Suppressor macrophage treated with lipopolysaccharide for 4 hours (primary cell): ENCODE measurements at regions not wholly inside any gene's neighbourhood (a gene's known extent, or its start where the extent isn't known, plus 50 kb on each side); places are given as distances from the start of the nearest gene placed in this dataset.
"Not testable (repeated sequence)": the region's sequence is repeated elsewhere in the genome, so short reads cannot be mapped to it uniquely, and the experiment has no call there.

Experiments
- DNase-seq: peaks from one replicate; pipeline ENCODE4 v3.0.0-alpha.2; 2020

GRCh38 chr17:70961341-70961740, 792.0 kb downstream of the KCNJ2 start:
- DNase-seq: no peak

- no peak for DNase-seq
Measured at GRCh38 chr17:70968302-70968701, 799.0 kb downstream of the KCNJ2 start.

DNA sequence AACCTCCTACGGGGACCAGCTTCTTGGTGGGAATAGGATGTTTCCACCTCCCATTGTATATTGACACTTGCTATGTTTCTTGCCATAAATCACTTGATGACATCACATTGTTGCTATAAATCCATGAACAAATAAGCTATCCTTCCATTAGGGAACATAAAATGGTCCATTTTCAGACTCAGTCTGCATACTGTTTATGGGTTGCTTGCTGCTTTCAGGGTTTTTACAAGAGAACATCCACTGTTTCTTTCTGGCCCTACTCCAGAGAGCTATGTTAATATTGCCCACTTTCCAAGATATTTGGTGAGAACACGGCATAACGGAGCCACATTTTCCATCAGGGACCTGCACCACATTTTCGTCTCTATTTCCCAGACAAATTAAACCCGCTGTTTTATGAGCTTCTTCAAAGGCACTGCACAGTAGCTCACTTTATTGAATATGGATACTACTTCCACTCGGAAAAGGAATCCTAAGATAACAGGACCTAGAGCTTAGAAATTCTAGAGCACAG, 800.2 kb downstream of the KCNJ2 start:
- DNase-seq: no peak

DNA sequence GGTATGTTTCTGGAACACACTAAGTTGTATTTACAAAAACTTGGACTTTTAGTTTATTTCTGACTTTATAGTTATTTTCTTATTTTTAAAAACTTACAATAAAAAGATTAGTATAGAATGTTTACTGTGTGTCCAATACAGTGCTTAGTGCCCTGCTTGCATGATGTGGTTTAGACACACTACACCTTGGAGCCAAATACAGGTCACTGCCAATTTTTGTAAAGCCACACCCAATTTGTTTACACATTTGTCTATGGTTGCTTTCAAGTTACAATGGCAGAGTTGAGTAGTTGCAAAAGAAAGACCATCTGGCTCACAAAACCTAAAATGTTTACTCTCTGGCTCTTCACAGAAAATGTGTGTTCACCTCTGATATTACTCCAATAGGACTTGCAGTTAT, 807.1 kb downstream of the KCNJ2 start:
- no peak for DNase-seq

- DNase-seq: no peak
Measured at GRCh38 chr17:70984873-70985272, 815.5 kb downstream of the KCNJ2 start.

- DNase-seq: no peak
Measured at GRCh38 chr17:70987867-70988340, 818.6 kb downstream of the KCNJ2 start.

GRCh38 chr17:70988622-70989021, 819.3 kb downstream of the KCNJ2 start:
- DNase-seq: no peak

GRCh38 chr17:70989280-70989679, 819.9 kb downstream of the KCNJ2 start:
- DNase-seq: no peak

- DNase-seq: no peak
Measured at GRCh38 chr17:70994194-70994593, 824.9 kb downstream of the KCNJ2 start.

DNA sequence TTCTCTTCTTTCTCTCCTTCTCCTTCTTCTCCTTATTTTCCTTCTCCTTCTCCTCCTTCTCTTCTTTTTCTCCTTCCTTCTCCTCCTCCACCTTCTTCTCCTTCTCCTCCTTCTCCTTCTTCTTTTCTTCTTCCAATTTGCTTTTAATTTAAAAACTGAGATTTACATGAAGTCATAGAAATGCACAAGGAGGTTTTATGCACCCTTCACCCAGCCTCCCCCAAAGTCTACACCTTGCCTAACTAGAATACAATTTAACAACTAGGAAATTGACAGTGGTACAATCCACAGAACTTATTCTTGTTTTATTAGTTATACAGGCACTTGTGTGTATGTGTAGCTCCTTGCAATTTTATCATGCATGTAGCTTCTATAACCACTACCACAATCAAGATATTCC, 826.7 kb downstream of the KCNJ2 start:
- DNase-seq: no peak

DNA sequence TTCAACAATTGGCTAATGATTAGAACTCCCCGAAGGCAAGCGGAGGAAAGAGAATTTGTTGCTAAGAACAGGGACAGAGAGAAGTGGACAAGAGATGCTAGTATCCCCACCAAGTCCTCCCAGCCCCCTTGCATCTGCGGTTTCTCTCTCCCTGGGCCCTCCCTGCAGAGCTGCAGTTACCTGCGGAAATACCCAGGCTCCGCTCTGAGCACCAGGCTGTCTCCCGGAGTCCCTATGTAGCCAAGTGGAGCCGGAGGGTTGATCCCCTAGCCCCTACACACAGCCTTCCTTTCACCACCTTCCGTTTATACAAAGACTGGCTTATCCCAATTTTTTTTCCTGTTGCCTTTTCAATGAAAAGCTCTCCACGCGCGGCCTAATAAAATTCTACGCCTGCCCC, 834.4 kb downstream of the KCNJ2 start:
- no peak for DNase-seq

- no peak for DNase-seq
Measured at GRCh38 chr17:71004413-71004812, 835.1 kb downstream of the KCNJ2 start.

- no peak for DNase-seq
Measured at GRCh38 chr17:71011391-71011790, 842.1 kb downstream of the KCNJ2 start.

DNA sequence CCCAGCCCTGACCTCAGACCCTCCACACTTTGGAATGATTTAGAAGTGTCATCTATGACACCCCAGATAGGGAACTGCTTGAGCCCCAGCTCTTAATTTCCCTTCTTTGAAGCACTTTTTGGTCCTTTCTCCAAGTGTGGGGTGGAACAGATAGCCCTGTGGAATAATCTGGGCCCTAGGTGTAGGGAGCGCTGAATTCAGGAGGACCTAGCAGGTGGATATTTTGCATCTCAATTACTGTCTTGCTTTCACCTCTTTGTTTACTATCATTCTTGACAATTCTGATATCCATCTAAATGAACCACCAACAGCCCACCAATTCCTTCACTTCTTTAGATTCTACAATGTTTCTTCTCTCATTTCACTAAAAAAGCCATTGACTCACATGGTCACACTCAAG, 850.4 kb downstream of the KCNJ2 start:
- no peak for DNase-seq

DNA sequence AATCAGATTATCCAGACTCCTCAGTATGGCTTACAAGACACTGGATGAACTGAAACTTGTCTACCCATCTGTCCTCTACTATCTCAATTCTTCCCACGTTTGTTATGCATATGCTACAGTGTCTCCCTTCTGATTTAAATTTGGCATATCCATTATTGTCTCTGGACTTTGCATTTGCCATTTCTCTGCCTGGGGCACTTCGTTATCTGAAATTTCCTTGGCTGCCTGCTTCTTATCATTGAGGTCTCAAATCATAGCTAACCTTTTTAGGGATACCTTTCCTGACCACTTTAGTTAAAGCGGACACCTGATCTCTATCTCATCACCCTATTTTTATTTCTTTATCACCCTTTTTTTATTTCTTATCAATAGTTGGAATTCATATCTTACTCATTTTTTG, 853.4 kb downstream of the KCNJ2 start:
- DNase-seq: no peak

GRCh38 chr17:71023249-71024030, 854.1 kb downstream of the KCNJ2 start:
- DNase-seq: no peak

DNA sequence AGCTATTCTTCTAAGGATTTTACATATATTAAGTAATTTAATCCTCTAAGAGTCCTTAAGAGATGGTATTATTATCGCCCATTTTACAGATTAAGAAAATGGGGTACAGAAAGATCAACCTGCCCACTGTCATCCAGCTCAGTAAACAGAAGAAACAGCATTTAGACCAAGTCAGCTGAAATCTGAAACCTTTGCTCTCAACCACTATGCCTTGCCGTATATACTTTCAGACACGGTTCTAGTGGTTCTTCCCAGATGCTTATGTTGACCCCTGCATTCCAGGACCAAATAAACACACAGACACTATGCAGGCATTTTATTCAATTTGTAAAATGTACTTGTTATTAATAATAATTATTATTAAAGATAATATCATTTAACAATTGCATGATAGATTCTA, 854.8 kb downstream of the KCNJ2 start:
- DNase-seq: no peak

- DNase-seq: no peak
Measured at GRCh38 chr17:71024969-71025368, 855.6 kb downstream of the KCNJ2 start.

GRCh38 chr17:71029246-71029645, 859.9 kb downstream of the KCNJ2 start:
- DNase-seq: no peak

- not testable (repeated sequence) for DNase-seq
Measured at GRCh38 chr17:71031286-71031685, 862.0 kb downstream of the KCNJ2 start.

GRCh38 chr17:71032746-71033273, 863.5 kb downstream of the KCNJ2 start:
- no peak for DNase-seq

- DNase-seq: no peak
Measured at GRCh38 chr17:71033336-71033735, 864.0 kb downstream of the KCNJ2 start.

GRCh38 chr17:71035226-71035625, 865.9 kb downstream of the KCNJ2 start:
- DNase-seq: no peak

DNA sequence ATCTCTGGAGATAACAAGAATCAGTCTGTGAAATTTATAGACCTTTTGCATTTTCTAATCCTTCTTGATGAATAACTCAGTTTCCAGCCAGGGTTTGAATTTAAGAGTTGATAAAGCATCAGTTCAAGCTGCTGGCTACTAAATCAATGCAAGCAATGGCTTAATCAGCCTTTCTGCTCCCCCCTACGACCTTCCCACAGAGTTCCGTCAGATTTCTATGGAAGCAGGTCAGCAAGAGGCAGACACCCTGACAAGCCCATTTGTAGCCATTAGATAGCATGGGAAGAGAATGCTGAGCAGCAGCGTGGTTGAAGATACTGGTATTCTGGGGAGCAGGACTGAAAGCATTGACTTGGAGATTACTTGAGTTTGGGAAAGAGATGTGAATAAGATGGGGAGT, 868.1 kb downstream of the KCNJ2 start:
- DNase-seq: no peak

DNA sequence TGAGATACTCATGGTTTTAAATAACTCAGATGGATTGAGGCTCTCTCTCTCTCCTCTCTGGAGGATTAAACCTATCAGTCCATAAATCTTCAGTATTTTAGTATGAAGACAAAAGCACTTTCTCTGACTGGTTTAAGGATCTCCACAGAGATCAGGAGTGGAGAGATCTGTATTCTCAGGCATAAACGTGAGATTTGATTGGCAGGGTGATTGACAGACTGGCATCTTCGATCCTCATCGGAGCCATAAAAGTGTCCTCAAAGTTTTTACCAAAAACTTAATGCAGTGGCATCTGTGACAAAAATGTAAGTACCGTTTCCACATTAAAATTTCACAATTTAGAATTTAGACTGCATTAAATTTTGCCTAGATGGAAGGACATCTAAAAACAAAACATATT, 870.1 kb downstream of the KCNJ2 start:
- no peak for DNase-seq
